GM23338 (cell line): ENCODE measurements at regions not wholly inside any gene's neighbourhood (a gene's known extent, or its start where the extent isn't known, plus 50 kb on each side); places are given as distances from the start of the nearest gene placed in this dataset.

Experiments used
- ATAC-seq: fragments of 200-7000 bp; cut with Tn5 transposase; 3 replicates; pipeline ENCODE4 v1.9.1; 2020
- DNase-seq: peaks from one replicate; pipeline ENCODE4 v3.0.0-alpha.2; 2015; ENCODE audit warnings: low spot score
- H2AFZ ChIP-seq: fragments of 200-600 bp; sonication (generic); 2 replicates; pipeline ENCODE4 v1.8.0; 2016; ENCODE audit warnings: antibody characterized with exemption, mild to moderate bottlenecking, moderate library complexity
- H3F3A ChIP-seq: fragments of 200-600 bp; sonication (generic); replicated peaks from 2 replicates; pipeline ENCODE4 v1.8.0; 2017; ENCODE audit warnings: antibody characterized with exemption, mixed run types, low read depth
- H3K27ac ChIP-seq: fragments of 200-600 bp; sonication (generic); 2 replicates; pipeline ENCODE4 v1.6.1; 2016; ENCODE audit warnings: low read depth
- H3K27me3 ChIP-seq: fragments of 200-600 bp; sonication (generic); 2 replicates; pipeline ENCODE4 v1.8.0; 2016; ENCODE audit warnings: mild to moderate bottlenecking, mixed run types, moderate library complexity; ENCODE audit not compliant: insufficient read depth
- H3K36me3 ChIP-seq: fragments of 200-600 bp; sonication (generic); 2 replicates; pipeline ENCODE4 v1.8.0; 2016; ENCODE audit warnings: mild to moderate bottlenecking; ENCODE audit not compliant: insufficient read depth
- H3K4me1 ChIP-seq: fragments of 200-600 bp; sonication (generic); 2 replicates; pipeline ENCODE4 v1.8.0; 2016; ENCODE audit warnings: mild to moderate bottlenecking, moderate library complexity; ENCODE audit not compliant: insufficient read depth
- H3K4me2 ChIP-seq: fragments of 200-600 bp; sonication (generic); 2 replicates; pipeline ENCODE4 v1.7.1; 2017; ENCODE audit warnings: mixed run types
- H3K4me3 ChIP-seq: fragments of 200-600 bp; sonication (generic); 2 replicates; pipeline ENCODE4 v1.6.1; 2016; ENCODE audit warnings: mixed run types
- H3K79me2 ChIP-seq: fragments of 200-600 bp; sonication (generic); replicated peaks from 2 replicates; pipeline ENCODE4 v1.8.0; 2017; ENCODE audit warnings: mild to moderate bottlenecking; ENCODE audit not compliant: insufficient read depth
- H3K9me2 ChIP-seq: fragments of 200-600 bp; sonication (generic); 2 replicates; pipeline ENCODE4 v1.8.0; 2017; ENCODE audit not compliant: insufficient read depth
- H4K20me1 ChIP-seq: fragments of 200-600 bp; sonication (generic); replicated peaks from 2 replicates; pipeline ENCODE4 v1.8.0; 2017; ENCODE audit warnings: mild to moderate bottlenecking; ENCODE audit not compliant: insufficient read depth
- H3K27ac Mint-ChIP-seq: 2 replicates; pipeline ENCODE4 v1.8.0; 2020; ENCODE audit warnings: inconsistent platforms, mild to moderate bottlenecking, moderate library complexity, mixed read lengths
- H3K27me3 Mint-ChIP-seq: 3 replicates; pipeline ENCODE4 v1.8.0; 2022; ENCODE audit warnings: low read depth, mild to moderate bottlenecking, moderate library complexity, mixed read lengths, inconsistent platforms; ENCODE audit not compliant: insufficient read depth, poor library complexity
- H3K36me3 Mint-ChIP-seq: 3 replicates; pipeline ENCODE4 v1.8.0; 2021; ENCODE audit warnings: low read depth, mild to moderate bottlenecking, inconsistent platforms, moderate library complexity, mixed read lengths
- H3K4me1 Mint-ChIP-seq: 3 replicates; pipeline ENCODE4 v1.8.0; 2020; ENCODE audit warnings: mild to moderate bottlenecking, inconsistent platforms, mixed read lengths
- H3K4me3 Mint-ChIP-seq: 3 replicates; pipeline ENCODE4 v1.8.0; 2021; ENCODE audit warnings: moderate library complexity, mild to moderate bottlenecking, inconsistent platforms, mixed read lengths
- H3K9me3 Mint-ChIP-seq: 3 replicates; pipeline ENCODE4 v1.8.0; 2020; ENCODE audit warnings: moderate library complexity, mild to moderate bottlenecking, inconsistent platforms, mixed read lengths
- CREB1 ChIP-seq: fragments of 250-450 bp; sonication (Bioruptor Pico); IDR thresholded peaks from 2 replicates; pipeline ENCODE4 v1.5.0; 2020; ENCODE audit warnings: low read depth, mild to moderate bottlenecking, moderate library complexity
- CTCF ChIP-seq, 2 experiments: fragments of 200-600 bp in 1 of 2; sonication (generic) in 1 of 2; conservative IDR thresholded peaks; 2 replicates each; pipeline versions ENCODE4 v1.5.1 to v1.6.1; 2016 to 2017; ENCODE audit warnings: antibody characterized with exemption in 2 of 2, low read depth in 2 of 2, mild to moderate bottlenecking in 2 of 2, moderate library complexity in 1 of 2
- ETS1 ChIP-seq: IDR thresholded peaks from 2 replicates; pipeline ENCODE4 v1.6.1; 2016; ENCODE audit warnings: antibody characterized with exemption
- EZH2phosphoT487 ChIP-seq: fragments of 200-600 bp; sonication (generic); IDR thresholded peaks from one replicate; pipeline ENCODE4 v1.8.1; 2018; ENCODE audit warnings: antibody characterized with exemption; ENCODE audit not compliant: unreplicated experiment
- JUNB ChIP-seq: IDR thresholded peaks from one replicate; pipeline ENCODE4 v1.6.1; 2016; ENCODE audit warnings: antibody characterized with exemption; ENCODE audit not compliant: unreplicated experiment
- NANOG ChIP-seq: IDR thresholded peaks from 2 replicates; pipeline ENCODE4 v1.6.1; 2016; ENCODE audit warnings: antibody characterized with exemption, borderline replicate concordance
- POLR2AphosphoS5 ChIP-seq: IDR thresholded peaks from 2 replicates; pipeline ENCODE4 v1.6.1; 2016; ENCODE audit warnings: antibody characterized with exemption, low read depth
- REST ChIP-seq: IDR thresholded peaks from one replicate; pipeline ENCODE4 v1.6.1; 2018; ENCODE audit warnings: antibody characterized with exemption; ENCODE audit not compliant: unreplicated experiment
- STAT1 ChIP-seq: IDR thresholded peaks from one replicate; pipeline ENCODE4 v1.6.1; 2016; ENCODE audit warnings: antibody characterized with exemption; ENCODE audit not compliant: unreplicated experiment
- ZNF462 ChIP-seq: fragments of 250-450 bp; sonication (Bioruptor Pico); IDR thresholded peaks from 2 replicates; pipeline ENCODE4 v1.5.0; 2020; ENCODE audit warnings: mild to moderate bottlenecking, moderate library complexity

- Histone ChIP-seq H3K9me2 (no peaks in the 10 kb centered on the region), H3K79me2 (no peaks in the 10 kb centered on the region), H2AFZ (no peak overlapping the region), H3K36me3 (no peaks in the 10 kb centered on the region), H3K4me2 (no peak overlapping the region), H3K27me3 (no peaks in the 10 kb centered on the region), H3K4me1 (no peaks in the 10 kb centered on the region), H4K20me1 (no peaks in the 10 kb centered on the region), H3K4me3 (no peak overlapping the region), H3K27ac (no peak overlapping the region), H3F3A (no peaks in the 10 kb centered on the region)
- Mint-ChIP-seq H3K27ac (no peak overlapping the region), H3K27me3 (peaks cover 8% of the 10 kb centered on the region), H3K36me3 (no peaks in the 10 kb centered on the region), H3K9me3 (no peaks in the 10 kb centered on the region), H3K4me1 (peaks cover 12% of the 10 kb centered on the region), H3K4me3 (no peak overlapping the region)
- TF ChIP-seq POLR2AphosphoS5 (no peak), CREB1 (CRISPR knock-in tag) (no peak), REST (no peak), CTCF (conservative IDR thresholded peaks at IDR 0.05; ENCODE audit: low read depth in 2 of 2) (no peak), EZH2phosphoT487 (no peak), ETS1 (no peak), ZNF462 (no peak), STAT1 (no peak), JUNB (no peak), NANOG (no peak)
- ATAC-seq (no peak), DNase-seq (no peak)
Measured at GRCh38 chr12:131561891-131562684, 148.8 kb upstream of the SFSWAP start.
